ENCODE measurements at regions not wholly inside any gene's neighbourhood (a gene's known extent, or its start where the extent isn't known, plus 50 kb on each side); places are given as distances from the start of the nearest gene placed in this dataset.

- TF ChIP-seq EP300 (IDR thresholded peaks at IDR 0.05) (no peak), POLR2A (IDR thresholded peaks at IDR 0.05) (no peak)
- TF ChIP-seq, protein P1, sequence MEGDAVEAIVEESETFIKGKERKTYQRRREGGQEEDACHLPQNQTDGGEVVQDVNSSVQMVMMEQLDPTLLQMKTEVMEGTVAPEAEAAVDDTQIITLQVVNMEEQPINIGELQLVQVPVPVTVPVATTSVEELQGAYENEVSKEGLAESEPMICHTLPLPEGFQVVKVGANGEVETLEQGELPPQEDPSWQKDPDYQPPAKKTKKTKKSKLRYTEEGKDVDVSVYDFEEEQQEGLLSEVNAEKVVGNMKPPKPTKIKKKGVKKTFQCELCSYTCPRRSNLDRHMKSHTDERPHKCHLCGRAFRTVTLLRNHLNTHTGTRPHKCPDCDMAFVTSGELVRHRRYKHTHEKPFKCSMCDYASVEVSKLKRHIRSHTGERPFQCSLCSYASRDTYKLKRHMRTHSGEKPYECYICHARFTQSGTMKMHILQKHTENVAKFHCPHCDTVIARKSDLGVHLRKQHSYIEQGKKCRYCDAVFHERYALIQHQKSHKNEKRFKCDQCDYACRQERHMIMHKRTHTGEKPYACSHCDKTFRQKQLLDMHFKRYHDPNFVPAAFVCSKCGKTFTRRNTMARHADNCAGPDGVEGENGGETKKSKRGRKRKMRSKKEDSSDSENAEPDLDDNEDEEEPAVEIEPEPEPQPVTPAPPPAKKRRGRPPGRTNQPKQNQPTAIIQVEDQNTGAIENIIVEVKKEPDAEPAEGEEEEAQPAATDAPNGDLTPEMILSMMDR (IDR thresholded peaks at IDR 0.05), result no peak
Measured at GRCh38 chr10:61304746-61305145, 148.4 kb downstream of the TMEM26 start.
